ENCODE measurements at regions not wholly inside any gene's neighbourhood (a gene's known extent, or its start where the extent isn't known, plus 50 kb on each side); places are given as distances from the start of the nearest gene placed in this dataset.
"Not testable (repeated sequence)": the region's sequence is repeated elsewhere in the genome, so short reads cannot be mapped to it uniquely, and the experiment has no call there.

GRCh38 chr13:21308906-21309305 is 132.4 kb downstream of the MRPL57 start:
- no peak for TF ChIP-seq CTCF (IDR thresholded peaks at IDR 0.05)
- H3K27ac Mint-ChIP-seq, result no peak overlapping the region
- ATAC-seq, result no peak
- no peak overlapping the region for H3K4me3 Mint-ChIP-seq
- POLR2A ChIA-PET, result no interaction called here
- H3K4me1 Mint-ChIP-seq (ENCODE audit: low read depth), result peaks cover 13% of the 10 kb centered on the region
- CTCF ChIA-PET, result interaction anchor here (1.2 to 3.1 kb wide), 2 partner anchors 11 to 168 kb away, joined by 3 to 23 read pairs; no protein-coding TSS in a partner anchor
- intact Hi-C loops (cut with micrococcal nuclease), result no loop called here
- H3K27me3 Mint-ChIP-seq, result no peaks in the 10 kb centered on the region
- no peak for DNase-seq
- no peaks in the 10 kb centered on the region for H3K9me3 Mint-ChIP-seq
- H3K36me3 Mint-ChIP-seq (ENCODE audit: low read depth), result peaks cover 5% of the 10 kb centered on the region

- Mint-ChIP-seq H3K4me3 (no peak overlapping the region), H3K27me3 (no peaks in the 10 kb centered on the region), H3K9me3 (no peaks in the 10 kb centered on the region), H3K27ac (no peak overlapping the region), H3K36me3 (ENCODE audit: low read depth) (no peaks in the 10 kb centered on the region), H3K4me1 (ENCODE audit: low read depth) (peaks cover 8% of the 10 kb centered on the region)
- ATAC-seq (no peak), DNase-seq (no peak)
- intact Hi-C loops (cut with micrococcal nuclease), result no loop called here
- no peak for TF ChIP-seq CTCF (IDR thresholded peaks at IDR 0.05)
- ChIA-PET POLR2A (no interaction called here), CTCF (interaction anchor here (0.6 to 3.1 kb wide), 3 partner anchors 12 to 215 kb away, joined by 3 to 23 read pairs (median 3); no protein-coding TSS in a partner anchor)
Measured at GRCh38 chr13:21309542-21310172, 133.2 kb downstream of the MRPL57 start.

DNA sequence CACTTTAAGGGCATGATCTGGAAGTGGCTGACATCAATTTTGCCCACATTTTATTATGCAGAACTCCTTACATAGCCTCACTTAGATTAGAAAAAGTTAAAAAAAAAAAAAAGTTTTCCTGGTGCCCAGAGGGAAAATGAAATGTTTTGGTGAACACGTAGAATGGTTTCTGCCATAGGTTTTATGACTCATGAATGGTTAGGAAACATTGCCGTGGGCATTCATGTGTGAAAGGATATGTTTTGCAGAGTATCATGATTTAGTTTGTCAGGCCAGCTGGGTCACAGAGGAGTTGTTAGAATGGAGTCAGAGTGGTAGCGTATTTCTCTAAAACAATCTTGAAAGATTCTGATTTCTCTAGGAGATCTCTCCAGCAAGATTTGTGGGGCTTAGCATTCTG is 133.8 kb downstream of the MRPL57 start:
- H3K27me3 Mint-ChIP-seq, result no peaks in the 10 kb centered on the region
- intact Hi-C loops (cut with micrococcal nuclease), result no loop called here
- ATAC-seq (no peak), DNase-seq (no peak)
- POLR2A ChIA-PET, result no interaction called here
- no peaks in the 10 kb centered on the region for H3K9me3 Mint-ChIP-seq
- no peak overlapping the region for H3K27ac Mint-ChIP-seq
- no peaks in the 10 kb centered on the region for H3K36me3 Mint-ChIP-seq (ENCODE audit: low read depth)
- no peak for TF ChIP-seq CTCF (IDR thresholded peaks at IDR 0.05)
- no peak overlapping the region for H3K4me3 Mint-ChIP-seq
- H3K4me1 Mint-ChIP-seq (ENCODE audit: low read depth), result peaks cover 8% of the 10 kb centered on the region
- CTCF ChIA-PET, result interaction anchor here (1.2 to 3.1 kb wide), 2 partner anchors 12 to 166 kb away, joined by 3 to 23 read pairs; no protein-coding TSS in a partner anchor

GRCh38 chr13:21314976-21315375 is 138.5 kb downstream of the MRPL57 start:
- H3K27ac Mint-ChIP-seq; intact Hi-C loops (cut with micrococcal nuclease); POLR2A ChIA-PET; H3K9me3 Mint-ChIP-seq; DNase-seq; H3K27me3 Mint-ChIP-seq; H3K4me3 Mint-ChIP-seq; H3K36me3 Mint-ChIP-seq (ENCODE audit: low read depth): not testable (repeated sequence)
- CTCF ChIA-PET, result interaction anchor here (0.8 to 1.5 kb wide), 3 partner anchors 14 to 163 kb away, joined by 4 read pairs; no protein-coding TSS in a partner anchor
- ATAC-seq, result peak; percentile 47
- peaks cover 15% of the 10 kb centered on the region for H3K4me1 Mint-ChIP-seq (ENCODE audit: low read depth)

- ATAC-seq (no peak), DNase-seq (no peak)
- Mint-ChIP-seq H3K36me3 (ENCODE audit: low read depth) (no peaks in the 10 kb centered on the region), H3K9me3 (no peaks in the 10 kb centered on the region), H3K27ac (no peak overlapping the region), H3K4me3 (no peak overlapping the region), H3K27me3 (no peaks in the 10 kb centered on the region), H3K4me1 (ENCODE audit: low read depth) (peaks cover 7% of the 10 kb centered on the region)
- ChIA-PET POLR2A (no interaction called here), CTCF (no interaction called here)
- no peak for TF ChIP-seq CTCF (IDR thresholded peaks at IDR 0.05)
- intact Hi-C loops (cut with micrococcal nuclease), result no loop called here
Measured at GRCh38 chr13:21316376-21316775, 139.9 kb downstream of the MRPL57 start.

Data from activated CD8-positive, alpha-beta T cell treated with anti-CD3 and anti-CD28 coated beads for 36 hours (primary cell).